HepG2 (cell line): ENCODE measurements at regions not wholly inside any gene's neighbourhood (a gene's known extent, or its start where the extent isn't known, plus 50 kb on each side); places are given as distances from the start of the nearest gene placed in this dataset.
A peak's percentile ranks its signal among the peaks of the same experiment; 100 is the strongest.

Experiments
- ATAC-seq: fragments of 200-7000 bp; cut with Tn5 transposase; 3 replicates; pipeline ENCODE4 v1.9.1; 2020; ENCODE audit warnings: mild to moderate bottlenecking, moderate library complexity
- BruUV-seq: library from RNA; stranded (reverse); fragments of 400-500 nt; replicated peaks from 2 replicates; lab custom pipeline; 2021; lab: Mats Ljungman, UMichigan
- CTCF ChIA-PET: fragments of 300-600 bp; formaldehyde crosslinking; extraction: SDS; loops from one replicate; lab custom pipeline; 2021; ENCODE audit warnings: low total read pairs, inconsistent platforms, low intra/inter-chr PET ratio; lab: Yijun Ruan, JAX
- POLR2A ChIA-PET: fragments of 350-600 bp; sonication (Branson Sonifier 250); formaldehyde crosslinking; loops from one replicate; lab custom pipeline; 2020; ENCODE audit warnings: antibody characterized with exemption, inconsistent platforms; lab: Yijun Ruan, JAX
- DNase-seq: peaks from one replicate; pipeline ENCODE4 v3.0.0-alpha.2; 2015; ENCODE audit warnings: low spot score
- FAIRE-seq: peaks from 3 replicates; lab custom pipeline; 2011; peaks lifted over from hg19 to GRCh38; lab: Jason Lieb, UNC
- H2AFZ ChIP-seq: one replicate; pipeline ENCODE4 v1.6.1; 2011; ENCODE audit warnings: low read length, inconsistent platforms
- H3K27ac ChIP-seq: fragments of 300-600 bp; 3 replicates; pipeline ENCODE4 v1.8.0; 2011; ENCODE audit warnings: mixed run types, mild to moderate bottlenecking, mixed read lengths, low read length, inconsistent platforms; ENCODE audit not compliant: insufficient read depth; ENCODE audit errors: extremely low read length
- H3K27me3 ChIP-seq, 2 experiments: fragments of 200-600 bp in 1 of 2; 2 replicates in 1 of 2; 3 replicates in 1 of 2; pipeline versions ENCODE4 v1.6.0 to v1.8.0; 2011; ENCODE audit warnings: low read length in 2 of 2, mild to moderate bottlenecking in 2 of 2, moderate library complexity in 2 of 2, inconsistent platforms in 1 of 2; ENCODE audit not compliant: insufficient read depth in 2 of 2, control insufficient read depth in 1 of 2
- H3K36me3 ChIP-seq, 2 experiments: fragments of 200-600 bp in 1 of 2; replicated peaks in 1 of 2; 2 replicates in 1 of 2; 3 replicates in 1 of 2; pipeline versions ENCODE4 v1.5.1 to v1.8.0; 2011; ENCODE audit warnings: low read length in 2 of 2, inconsistent platforms in 1 of 2; ENCODE audit not compliant: insufficient read depth in 2 of 2, control insufficient read depth in 1 of 2
- H3K4me1 ChIP-seq: 2 replicates; pipeline ENCODE4 v1.5.1; 2012; ENCODE audit warnings: low read length, inconsistent platforms; ENCODE audit not compliant: insufficient read depth
- H3K4me2 ChIP-seq: 2 replicates; pipeline ENCODE4 v1.6.0; 2011; ENCODE audit warnings: low read depth, low read length, inconsistent platforms
- H3K4me3 ChIP-seq, 3 experiments: fragments of 200-600 bp in 1 of 3; sonication (generic), shearing (Covaris generic) in 1 of 3; replicated peaks in 1 of 3; 2 replicates each; pipeline ENCODE4 v1.5.1; 2011 to 2016; ENCODE audit warnings: low read length in 3 of 3, inconsistent platforms in 2 of 3, low read depth in 2 of 3, mild to moderate bottlenecking in 2 of 3, control low read depth in 1 of 3, mixed read lengths in 1 of 3; ENCODE audit not compliant: insufficient read depth in 1 of 3
- H3K79me2 ChIP-seq: one replicate; pipeline ENCODE4 v1.6.1; 2011; ENCODE audit warnings: low read length, inconsistent platforms; ENCODE audit not compliant: insufficient read depth
- H3K9ac ChIP-seq: 2 replicates; pipeline ENCODE4 v1.6.0; 2011; ENCODE audit warnings: mild to moderate bottlenecking, low read depth, low read length, inconsistent platforms; ENCODE audit not compliant: insufficient read depth
- H3K9me3 ChIP-seq: 2 replicates; pipeline ENCODE4 v1.5.1; 2012; ENCODE audit warnings: mild to moderate bottlenecking, low read length
- H4K20me1 ChIP-seq: 2 replicates; pipeline ENCODE4 v1.6.0; 2011; ENCODE audit warnings: inconsistent platforms, mild to moderate bottlenecking, low read length, moderate library complexity; ENCODE audit not compliant: insufficient read depth
- ATAD3A ChIP-seq: sonication (generic); formaldehyde crosslinking; IDR thresholded peaks from 2 replicates; pipeline ENCODE4 v1.4.0; 2020; ENCODE audit warnings: missing genetic modification reagents
- BCL6 ChIP-seq: IDR thresholded peaks from 2 replicates; pipeline ENCODE4 v1.6.1; 2016; ENCODE audit warnings: missing genetic modification reagents, missing compliant biosample characterization
- KDM3A ChIP-seq: IDR thresholded peaks from 2 replicates; pipeline ENCODE4 v1.6.1; 2018; ENCODE audit warnings: low read depth, missing compliant biosample characterization
- LCORL ChIP-seq, 2 experiments: fragments of 450-650 bp in 1 of 2; sonication (generic) in 1 of 2; formaldehyde crosslinking in 1 of 2; IDR thresholded peaks; 2 replicates each; pipeline versions ENCODE4 v1.5.0 to v1.6.1; 2017 to 2020; ENCODE audit warnings: antibody characterized with exemption in 1 of 2, missing genetic modification reagents in 1 of 2
- MLXIP ChIP-seq: sonication (generic); formaldehyde crosslinking; IDR thresholded peaks from 2 replicates; pipeline ENCODE4 v1.9.0; 2021; ENCODE audit warnings: missing genetic modification reagents, borderline replicate concordance
- MYC ChIP-seq: sonication (generic); formaldehyde crosslinking; IDR thresholded peaks from 2 replicates; pipeline ENCODE4 v1.9.0; 2021; ENCODE audit warnings: missing genetic modification reagents, borderline replicate concordance
- PHF21A ChIP-seq: sonication (generic); formaldehyde crosslinking; IDR thresholded peaks from 2 replicates; pipeline ENCODE4 v1.5.0; 2020; ENCODE audit warnings: mild to moderate bottlenecking, missing genetic modification reagents
- PHF5A ChIP-seq: IDR thresholded peaks from one replicate; pipeline ENCODE4 v1.6.1; 2018; ENCODE audit warnings: low read depth, missing genetic modification reagents; ENCODE audit not compliant: unreplicated experiment
- POLR2A ChIP-seq, 2 experiments: IDR thresholded peaks; 2 replicates each; pipeline ENCODE4 v1.6.1; 2011; ENCODE audit warnings: low read depth in 2 of 2, low read length in 2 of 2, mild to moderate bottlenecking in 1 of 2, moderate library complexity in 1 of 2; ENCODE audit not compliant: insufficient read depth in 1 of 2
- SAFB2 ChIP-seq: sonication (generic); formaldehyde crosslinking; IDR thresholded peaks from 2 replicates; pipeline ENCODE4 v1.5.1; 2020; ENCODE audit warnings: missing genetic modification reagents, low read depth, mild to moderate bottlenecking, borderline replicate concordance
- SALL1 ChIP-seq: sonication (generic); formaldehyde crosslinking; IDR thresholded peaks from 2 replicates; pipeline ENCODE4 v1.8.0; 2022; ENCODE audit warnings: mild to moderate bottlenecking, missing genetic modification reagents
- SMARCC2 ChIP-seq: fragments of 450-650 bp; IDR thresholded peaks from 2 replicates; pipeline ENCODE4 v1.6.1; 2017; ENCODE audit warnings: antibody characterized with exemption, mild to moderate bottlenecking
- TFAP4 ChIP-seq: sonication (generic); IDR thresholded peaks from 2 replicates; pipeline ENCODE4 v1.6.1; 2016; ENCODE audit warnings: low read depth, borderline replicate concordance
- TMF1 ChIP-seq: sonication (generic); formaldehyde crosslinking; IDR thresholded peaks from 2 replicates; pipeline ENCODE4 v1.8.1; 2022; ENCODE audit warnings: low read depth, missing genetic modification reagents
- XBP1 ChIP-seq: sonication (generic); formaldehyde crosslinking; IDR thresholded peaks from 2 replicates; pipeline ENCODE4 v1.5.0; 2020; ENCODE audit warnings: missing genetic modification reagents
- ZBTB43 ChIP-seq: sonication (generic); formaldehyde crosslinking; conservative IDR thresholded peaks from 2 replicates; pipeline ENCODE4 v1.4.0; 2020; ENCODE audit warnings: missing genetic modification reagents
- ZFP36 ChIP-seq: fragments of 150-350 bp; IDR thresholded peaks from 2 replicates; pipeline ENCODE4 v1.6.1; 2018; ENCODE audit warnings: borderline replicate concordance, low read length, low read depth; ENCODE audit not compliant: partially characterized antibody
- ZMYM4 ChIP-seq: sonication (generic); formaldehyde crosslinking; IDR thresholded peaks from 2 replicates; pipeline ENCODE4 v1.8.1; 2023; ENCODE audit warnings: mild to moderate bottlenecking, missing genetic modification reagents
- ZNF382 ChIP-seq: sonication (generic); formaldehyde crosslinking; IDR thresholded peaks from 2 replicates; pipeline ENCODE4 v1.5.0; 2020; ENCODE audit warnings: missing genetic modification reagents, mild to moderate bottlenecking, borderline replicate concordance
- ZNF556 ChIP-seq: sonication (generic); formaldehyde crosslinking; IDR thresholded peaks from 2 replicates; pipeline ENCODE4 v1.4.0; 2020; ENCODE audit warnings: mild to moderate bottlenecking, missing genetic modification reagents, borderline replicate concordance
- WGBS: methylation state at CpG from one replicate; pipeline ENCODE4 v1.1.6; 2017; ENCODE audit warnings: low lambda C conversion rate; 5-methylcytosine and 5-hydroxymethylcytosine counted together
- in situ Hi-C: cut with HindIII; loops from 2 replicates; pipeline ENCODE4 v1.10.0; 2017; ENCODE audit warnings: low pct_unique_long_range_greater_than_20kb; ENCODE audit not compliant: extremely low pct_ligation_motif_present
- intact Hi-C: fragments of 100-400 bp; cut with micrococcal nuclease; formaldehyde crosslinking; loops from one replicate; pipeline ENCODE4 v1.10.0; 2022; ENCODE audit not compliant: unreplicated experiment

GRCh38 chr15:99507504-99508310 is 58.1 kb upstream of the MEF2A start:
- ChIA-PET POLR2A (no interaction called here), CTCF (no interaction called here)
- H3K79me2 ChIP-seq: no peaks in the 10 kb centered on the region
- H3K27me3 ChIP-seq: peaks cover 2 to 13% of the 10 kb centered on the region in 2 experiments; a peak in 2 of 5 replicates
- FAIRE-seq (no peak), ATAC-seq (peak; percentile 84), DNase-seq (peak; percentile 21)
- no peaks in the 10 kb centered on the region for H4K20me1 ChIP-seq
- no peaks in the 10 kb centered on the region for H3K9me3 ChIP-seq
- no peak overlapping the region for H3K27ac ChIP-seq
- no peak overlapping the region for H2AFZ ChIP-seq
- peak overlapping the region; percentile 6 to 50 (median 23); a peak in 3 of 6 replicates for H3K4me3 ChIP-seq
- H3K36me3 ChIP-seq: no peaks in the 10 kb centered on the region
- 45% methylated on average over 24 of the region's 24 CpGs for WGBS
- intact Hi-C loops: loop anchor here (10.0 kb wide), 1 partner anchor 103 kb away; no protein-coding TSS in a partner anchor
- in situ Hi-C loops: no loop called here
- H3K4me1 ChIP-seq: peaks cover 42% of the 10 kb centered on the region
- no TSS peak for BruUV-seq
- H3K9ac ChIP-seq: no peak overlapping the region
- H3K4me2 ChIP-seq: peak overlapping the region; percentile 66
- TF ChIP-seq MYC (CRISPR knock-in tag) (0 out of 2 replicates have a peak, but pooled peaks have one; percentile 20), ATAD3A (no peak), KDM3A (CRISPR knock-in tag) (no peak), ZBTB43 (no peak), LCORL (IDR thresholded peaks at IDR 0.05) (no peak), LCORL (CRISPR knock-in tag; IDR thresholded peaks at IDR 0.05) (peak; percentile 73), ZNF382 (CRISPR knock-in tag) (no peak), TMF1 (CRISPR knock-in tag) (no peak), SALL1 (CRISPR knock-in tag) (peak; percentile 42; the same call in 1 of the 2 replicates), SAFB2 (CRISPR knock-in tag) (no peak), BCL6 (CRISPR knock-in tag) (no peak), ZMYM4 (CRISPR knock-in tag) (0 out of 2 replicates have a peak, but pooled peaks have one; percentile 16), TFAP4 (peak; percentile 28; the same call in 1 of the 2 replicates), XBP1 (CRISPR knock-in tag) (no peak), MLXIP (no peak), ZNF556 (CRISPR knock-in tag) (peak; percentile 82; the same call in 1 of the 2 replicates), ZFP36 (no peak), PHF21A (CRISPR knock-in tag) (peak; percentile 42; the same call in 1 of the 2 replicates), PHF5A (no peak), POLR2A (IDR thresholded peaks at IDR 0.05; ENCODE audit: insufficient read depth in 1 of 2, low read depth in 2 of 2, low read length in 2 of 2) (no peak), SMARCC2 (no peak)
